Retinal pigment epithelial cell (primary cell): ENCODE measurements at regions not wholly inside any gene's neighbourhood (a gene's known extent, or its start where the extent isn't known, plus 50 kb on each side); places are given as distances from the start of the nearest gene placed in this dataset.

Source experiments
- DNase-seq: peaks from one replicate; pipeline ENCODE4 v3.0.0-alpha.2; 2010; ENCODE audit warnings: low read depth
- H3K4me3 ChIP-seq: 2 replicates; pipeline ENCODE4 v1.5.1; 2011; ENCODE audit warnings: mild to moderate bottlenecking, low read length, control low read depth, moderate library complexity
- CTCF ChIP-seq: conservative IDR thresholded peaks from 2 replicates; pipeline ENCODE4 v1.5.1; 2011; ENCODE audit warnings: low read depth, low read length, control low read depth, inconsistent platforms

- H3K4me3 ChIP-seq: no peak overlapping the region
- no peak for DNase-seq
- no peak for TF ChIP-seq CTCF
Measured at GRCh38 chr10:118950997-118951637, 78.4 kb upstream of the NANOS1 start.

- H3K4me3 ChIP-seq: no peak overlapping the region
- TF ChIP-seq CTCF: no peak
- DNase-seq: no peak
Measured at GRCh38 chr10:118952493-118953295, 76.8 kb upstream of the NANOS1 start.

- no peak for DNase-seq
- no peak overlapping the region for H3K4me3 ChIP-seq
- no peak for TF ChIP-seq CTCF
Measured at GRCh38 chr10:118953598-118954393, 75.7 kb upstream of the NANOS1 start.

GRCh38 chr10:118955531-118955930 lies 74.0 kb upstream of the NANOS1 start:
- H3K4me3 ChIP-seq: no peak overlapping the region
- TF ChIP-seq CTCF: no peak
- DNase-seq: no peak

- H3K4me3 ChIP-seq: no peak overlapping the region
- no peak for TF ChIP-seq CTCF
- no peak for DNase-seq
Measured at GRCh38 chr10:118955951-118956801, 73.3 kb upstream of the NANOS1 start.

- TF ChIP-seq CTCF: no peak
- no peak overlapping the region for H3K4me3 ChIP-seq
- DNase-seq: no peak
Measured at GRCh38 chr10:118956802-118957442, 72.6 kb upstream of the NANOS1 start.
